Endometrium (tissue), 2 donors: ENCODE measurements at regions not wholly inside any gene's neighbourhood (a gene's known extent, or its start where the extent isn't known, plus 50 kb on each side); places are given as distances from the start of the nearest gene placed in this dataset.
"Not testable (repeated sequence)": the region's sequence is repeated elsewhere in the genome, so short reads cannot be mapped to it uniquely, and the experiment has no call there.

Experiments
- FAIRE-seq: peaks from 2 replicates; lab custom pipeline; 2012; peaks lifted over from hg19 to GRCh38; lab: Jason Lieb, UNC
- donor health status: control.
- donor health status: control.

DNA sequence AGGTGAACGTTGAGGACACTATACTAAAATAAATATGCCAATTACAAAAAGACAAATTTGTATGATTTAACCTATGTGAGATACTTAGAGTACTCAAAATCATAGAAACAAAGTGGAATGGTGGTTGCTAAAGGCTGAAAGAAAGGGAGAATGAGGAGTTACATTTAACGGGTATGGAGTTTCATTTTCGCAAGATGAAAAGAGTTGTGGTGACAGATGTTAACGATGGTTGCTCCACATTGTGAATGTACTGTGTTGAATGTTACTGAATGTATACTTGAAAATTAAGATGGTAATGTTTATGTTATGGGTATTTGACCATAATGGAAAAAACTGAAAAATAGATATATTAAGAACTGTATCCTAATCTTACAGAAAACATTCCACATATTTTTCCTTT is 51.3 kb upstream of the MOCS2 start:
- FAIRE-seq = no peak

DNA sequence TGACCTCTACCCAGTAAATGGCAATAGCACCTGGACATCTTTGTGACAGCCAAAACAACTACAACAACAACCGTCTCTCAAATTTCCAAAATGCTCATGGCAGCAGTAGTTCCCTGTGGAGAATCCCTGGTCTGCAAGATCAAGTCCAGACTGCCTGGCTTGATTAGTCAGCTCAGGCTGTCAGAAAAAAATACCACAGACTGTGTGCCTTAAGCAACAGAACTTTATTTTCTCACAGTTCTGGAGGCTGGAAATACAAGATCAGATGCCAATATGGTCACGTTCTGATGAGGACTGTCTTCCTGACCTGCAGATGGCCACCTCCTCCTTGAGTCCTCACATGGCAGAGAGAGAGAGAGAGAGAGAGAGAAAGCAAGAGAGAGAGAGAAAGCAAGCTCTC is 52.3 kb upstream of the MOCS2 start:
- FAIRE-seq = no peak

DNA sequence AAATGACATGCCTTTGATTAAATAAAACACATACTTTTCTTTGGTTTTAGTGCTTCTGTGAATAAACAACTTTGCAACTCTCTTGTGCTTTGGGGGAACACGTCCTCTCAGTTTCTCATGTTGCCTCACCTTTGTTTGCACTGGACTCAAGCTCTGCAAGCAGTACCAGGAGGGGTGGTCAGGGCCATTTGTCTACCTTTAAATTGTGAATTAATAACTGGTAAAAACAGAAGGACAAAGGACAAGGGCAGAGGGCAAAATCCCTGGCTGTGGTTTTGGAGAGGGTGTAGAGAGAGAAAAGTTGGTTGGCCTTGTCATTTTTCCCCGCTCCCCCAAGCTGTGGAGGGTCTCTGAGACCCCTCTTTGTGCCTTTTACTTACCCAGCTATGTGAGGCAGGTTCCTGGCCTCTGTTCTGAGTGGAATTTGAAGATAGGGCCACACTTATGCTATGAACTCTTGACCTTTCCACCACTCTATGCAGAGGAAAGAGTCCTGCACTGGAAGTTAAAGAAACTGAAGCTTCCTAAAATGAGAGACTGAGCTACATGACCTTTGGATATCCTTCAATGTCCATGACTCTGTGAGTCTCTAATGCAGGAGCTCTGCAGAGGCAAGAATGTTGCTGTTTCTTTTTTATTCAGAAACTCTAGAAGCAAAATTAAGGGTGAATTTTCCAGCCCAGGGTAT is 55.1 kb upstream of the MOCS2 start:
- no peak for FAIRE-seq

DNA sequence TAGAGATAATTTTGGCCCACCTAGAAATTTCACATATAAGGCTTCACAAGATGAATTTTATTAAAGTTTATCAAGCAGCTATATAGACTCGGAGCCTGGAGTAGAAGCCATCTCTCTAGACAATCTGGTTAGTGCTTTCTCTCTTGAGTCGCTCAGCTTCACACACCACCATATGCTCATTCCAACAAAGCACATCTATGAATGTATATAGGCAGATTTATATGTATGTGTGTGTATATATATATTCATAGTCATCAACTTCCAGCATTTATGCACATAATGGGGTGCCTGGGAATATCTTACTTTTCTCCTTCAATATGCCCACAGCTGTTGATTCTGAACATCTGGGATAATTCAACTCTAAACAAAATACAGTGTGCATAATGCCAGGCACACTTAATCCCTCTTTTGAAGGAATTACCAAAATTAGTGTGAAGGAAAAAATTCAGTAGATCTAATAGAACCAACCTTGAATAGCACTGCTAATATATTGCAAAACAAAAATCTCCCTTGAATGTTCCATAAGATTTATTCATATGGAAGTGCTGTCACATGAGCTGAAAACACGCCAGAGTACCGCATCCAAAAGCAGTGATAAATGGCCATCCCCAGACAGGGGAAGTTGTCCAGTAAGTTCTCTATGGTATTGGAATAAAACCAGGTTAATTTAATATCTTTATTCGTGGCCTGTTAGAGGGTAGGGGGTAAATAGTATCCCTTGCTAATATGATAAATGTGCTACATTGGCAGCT is 56.0 kb upstream of the MOCS2 start:
- FAIRE-seq = no peak

DNA sequence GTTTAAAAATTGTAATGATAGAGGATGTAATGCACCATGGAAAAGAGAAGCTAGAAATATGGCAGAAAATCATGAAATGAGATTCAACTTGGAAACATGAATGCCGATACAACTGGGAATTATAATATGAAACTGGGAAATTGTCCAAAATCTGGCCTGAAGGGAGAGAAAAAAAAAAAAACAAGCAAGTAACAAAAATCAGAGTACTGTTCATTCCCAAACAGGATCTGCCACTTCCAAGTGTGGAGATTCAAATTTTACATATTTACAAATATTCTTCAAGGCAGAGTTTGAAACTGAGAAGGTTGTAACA is 56.6 kb upstream of the MOCS2 start:
- FAIRE-seq = no peak

DNA sequence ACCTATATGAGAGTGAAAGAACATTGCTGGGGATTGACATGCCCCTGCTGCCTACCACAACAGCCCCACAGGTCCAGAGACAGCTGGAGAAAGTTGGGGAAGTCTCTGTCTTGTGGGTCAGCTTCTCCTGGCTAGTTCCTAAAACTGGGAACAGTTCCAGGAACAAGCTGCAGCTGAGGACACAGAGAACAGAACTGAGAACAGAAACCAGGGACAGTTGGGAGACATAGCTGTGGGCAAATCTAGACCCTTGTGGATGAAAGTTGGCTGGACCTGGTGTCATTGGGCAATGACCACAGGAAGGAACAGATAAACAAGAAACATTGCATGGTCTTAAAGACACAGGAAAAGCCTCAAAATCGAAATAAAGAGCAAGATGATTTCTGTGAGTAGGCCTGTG is 58.3 kb upstream of the MOCS2 start:
- no peak for FAIRE-seq

DNA sequence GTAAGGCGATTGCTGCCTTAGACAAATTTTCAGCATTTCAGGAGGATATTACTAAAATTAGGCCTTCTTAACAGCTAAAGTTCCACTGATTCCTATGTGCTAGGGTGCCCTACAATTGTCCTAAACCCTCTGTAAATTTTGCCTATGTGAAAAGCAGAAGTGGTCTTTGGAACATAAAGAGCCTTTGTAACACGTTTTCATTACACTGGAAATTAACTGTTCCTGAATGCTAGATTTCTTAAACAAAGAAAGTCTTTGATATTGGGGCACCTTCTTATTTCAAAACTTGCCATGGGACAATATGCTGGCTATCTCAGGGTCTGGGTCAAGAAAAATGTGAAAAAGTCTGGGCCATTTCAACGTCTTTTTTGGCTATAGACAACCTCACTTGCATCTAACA is 60.4 kb upstream of the MOCS2 start:
- no peak for FAIRE-seq

DNA sequence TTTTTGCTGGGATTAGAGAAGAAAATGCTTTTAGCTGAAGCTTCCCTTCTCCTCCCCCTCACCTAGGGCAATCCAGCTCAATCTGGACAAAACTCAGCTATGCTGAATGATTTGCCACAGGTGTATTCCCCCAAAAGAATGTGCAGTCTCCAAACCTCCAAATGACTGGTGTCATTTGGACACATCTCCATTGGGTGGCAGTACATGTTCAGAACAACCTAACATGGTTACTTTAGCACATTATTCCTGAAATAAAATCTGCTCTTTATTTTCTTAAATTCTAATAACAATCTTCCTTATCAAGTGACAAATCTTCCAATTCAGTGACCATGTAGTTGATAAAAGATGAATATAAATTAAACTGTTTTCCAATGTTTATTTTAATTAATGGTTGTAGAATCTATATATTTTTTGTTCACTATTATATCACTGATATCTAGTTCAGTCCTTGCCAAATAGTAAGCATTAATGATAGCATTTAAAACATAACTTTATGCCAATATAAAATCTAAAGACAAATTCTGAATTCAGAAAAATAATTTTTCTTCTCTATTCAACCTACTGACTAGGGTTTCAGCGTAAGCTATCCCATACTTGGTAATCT is 61.3 kb upstream of the MOCS2 start:
- FAIRE-seq = peak; percentile 85

DNA sequence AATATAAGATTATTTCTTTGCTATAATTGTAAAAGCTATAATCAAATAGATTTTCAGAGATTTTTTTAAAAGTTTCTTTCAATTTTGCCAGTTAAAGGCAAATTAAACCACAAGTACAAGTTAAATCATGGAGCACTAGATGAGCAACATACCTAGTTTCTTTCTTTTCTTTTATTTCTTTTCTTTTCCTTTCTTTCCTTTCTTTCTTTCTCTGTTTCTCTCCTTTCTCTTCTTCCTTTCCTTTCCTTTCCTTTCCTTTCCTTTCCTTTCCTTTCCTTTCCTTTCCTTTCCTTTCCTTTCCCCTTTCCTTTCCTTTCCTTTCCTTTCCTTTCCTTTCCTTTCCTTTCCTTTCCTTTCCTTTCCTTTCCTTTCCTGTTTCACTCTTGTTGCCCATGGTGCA is 62.5 kb upstream of the MOCS2 start:
- not testable (repeated sequence) for FAIRE-seq

DNA sequence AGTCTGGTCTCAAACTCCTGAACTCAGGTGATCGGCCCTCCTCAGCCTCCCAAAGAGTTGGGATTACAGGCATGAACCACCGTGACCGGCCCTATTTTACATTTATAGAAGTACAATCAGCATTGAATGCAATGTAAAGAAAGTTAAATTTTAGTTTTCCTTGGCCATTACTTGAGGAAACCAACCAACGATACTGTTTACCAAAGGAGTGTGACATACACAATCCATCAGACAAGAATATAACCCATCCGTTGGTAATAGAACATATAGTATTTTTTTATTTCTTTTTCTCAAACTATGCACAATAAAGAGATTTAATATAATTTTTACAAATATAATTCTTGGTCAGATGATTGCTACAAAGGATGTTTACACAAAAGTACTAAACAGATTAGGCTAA is 63.1 kb upstream of the MOCS2 start:
- no peak for FAIRE-seq

DNA sequence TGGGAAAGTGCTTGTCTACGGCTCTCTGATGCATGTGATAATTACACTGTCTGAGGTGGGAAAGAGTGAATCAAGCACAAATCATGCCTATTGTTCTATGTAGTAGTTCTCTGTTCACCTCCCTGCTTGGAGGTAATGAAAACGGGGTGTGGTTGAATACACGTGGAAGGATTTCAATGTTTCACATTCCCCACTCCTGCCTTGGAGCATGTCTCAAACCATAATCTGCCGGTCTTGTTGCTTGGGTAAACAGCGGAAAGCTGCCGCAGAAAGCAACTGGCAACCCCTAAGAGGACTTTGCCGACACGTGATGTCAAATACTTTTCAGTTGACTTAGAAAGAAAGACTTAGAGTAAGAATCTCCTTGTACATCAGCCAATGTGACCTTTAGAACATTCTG is 63.5 kb upstream of the MOCS2 start:
- no peak for FAIRE-seq

DNA sequence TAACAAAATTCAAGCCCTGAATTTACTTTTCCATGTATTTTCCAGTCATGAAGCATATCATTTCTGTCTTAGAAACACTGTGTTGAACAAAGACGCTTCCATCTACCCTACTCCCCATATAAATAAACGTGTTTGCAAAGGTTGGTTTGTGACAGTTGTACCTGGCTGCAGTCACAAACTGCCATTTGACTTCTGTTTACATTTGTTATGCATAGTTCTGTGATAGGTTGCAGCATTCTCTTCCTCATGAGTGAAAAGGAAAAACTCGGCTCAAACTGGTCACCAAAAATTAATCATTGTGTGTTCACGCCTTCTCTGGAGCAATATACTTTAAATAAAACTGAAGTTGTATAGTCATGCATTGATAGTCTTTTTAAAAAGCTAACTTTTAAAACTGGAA is 69.3 kb upstream of the MOCS2 start:
- no peak for FAIRE-seq

DNA sequence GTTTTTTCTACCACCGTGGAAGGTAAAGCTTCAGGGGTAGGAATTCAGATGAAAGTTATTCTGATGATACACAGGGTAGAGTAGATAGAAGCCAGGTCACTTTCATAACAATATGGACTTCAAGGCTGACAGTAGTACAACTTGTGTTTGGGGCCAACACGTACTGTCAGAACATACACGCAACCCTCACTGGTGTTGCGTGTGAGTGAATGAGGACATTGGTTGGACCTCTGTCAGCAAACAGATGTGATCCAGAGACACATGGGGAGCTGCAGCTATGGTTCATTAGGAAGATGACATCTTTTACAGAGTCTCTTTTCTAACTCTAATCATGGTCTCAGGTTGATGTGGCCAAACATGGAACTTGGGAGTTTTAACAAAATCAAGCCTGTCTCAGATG is 70.1 kb upstream of the MOCS2 start:
- FAIRE-seq = no peak

DNA sequence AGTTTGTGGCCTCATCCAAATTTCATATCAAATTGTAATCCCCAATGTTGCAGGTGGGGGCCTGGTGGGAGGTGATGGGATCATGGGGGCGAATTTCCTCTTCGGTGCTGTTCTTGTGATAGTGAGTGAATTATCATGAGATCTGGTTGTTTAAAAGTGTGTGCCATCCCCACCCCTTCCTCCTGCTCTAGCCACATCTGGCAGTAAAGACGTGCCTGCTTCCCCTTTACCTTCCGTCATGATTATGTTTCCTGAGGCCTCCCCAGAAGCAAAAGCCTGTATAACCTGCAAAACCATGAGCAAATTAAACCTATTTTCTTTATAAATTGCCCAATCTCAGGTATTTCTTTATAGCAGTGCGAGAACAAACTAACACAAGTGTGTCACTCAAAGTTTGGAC is 71.0 kb upstream of the MOCS2 start:
- no peak for FAIRE-seq

DNA sequence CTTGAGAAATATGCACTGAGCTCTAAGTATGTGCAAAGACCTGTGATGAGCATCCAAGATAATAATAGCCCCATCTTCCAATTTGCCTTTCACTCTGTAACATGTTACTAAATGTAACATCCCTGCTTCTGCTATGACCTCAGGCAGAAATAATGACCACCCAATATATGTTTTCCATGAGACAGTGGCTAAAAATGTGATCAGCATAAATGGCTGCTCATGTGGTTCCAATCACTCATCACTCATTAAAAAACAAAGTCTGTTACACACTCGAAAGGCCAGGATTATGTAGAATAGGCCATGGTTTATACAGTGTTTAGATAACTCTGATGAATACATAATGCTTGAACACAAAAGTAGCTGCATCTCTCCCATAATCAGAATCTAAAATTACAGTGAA is 71.4 kb upstream of the MOCS2 start:
- no peak for FAIRE-seq

DNA sequence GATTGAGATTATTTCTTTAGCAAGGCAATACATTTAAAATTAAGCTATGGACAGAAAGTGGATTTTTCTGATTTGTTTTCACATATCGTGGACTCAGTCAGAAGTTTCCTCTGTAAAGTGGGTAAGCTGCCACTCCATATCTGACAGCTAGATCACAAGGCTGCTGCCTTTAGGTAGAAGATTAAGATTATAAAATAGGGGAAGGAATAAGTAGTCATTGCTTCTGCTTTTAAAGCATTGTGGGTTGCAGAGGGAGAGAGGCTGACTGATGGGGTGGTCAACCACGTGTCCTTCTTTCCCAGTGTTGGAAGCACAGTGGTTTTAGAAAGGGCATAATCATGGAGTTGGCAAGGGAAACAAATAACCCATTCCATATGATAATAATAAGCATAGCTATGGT is 74.3 kb upstream of the MOCS2 start:
- FAIRE-seq = no peak

DNA sequence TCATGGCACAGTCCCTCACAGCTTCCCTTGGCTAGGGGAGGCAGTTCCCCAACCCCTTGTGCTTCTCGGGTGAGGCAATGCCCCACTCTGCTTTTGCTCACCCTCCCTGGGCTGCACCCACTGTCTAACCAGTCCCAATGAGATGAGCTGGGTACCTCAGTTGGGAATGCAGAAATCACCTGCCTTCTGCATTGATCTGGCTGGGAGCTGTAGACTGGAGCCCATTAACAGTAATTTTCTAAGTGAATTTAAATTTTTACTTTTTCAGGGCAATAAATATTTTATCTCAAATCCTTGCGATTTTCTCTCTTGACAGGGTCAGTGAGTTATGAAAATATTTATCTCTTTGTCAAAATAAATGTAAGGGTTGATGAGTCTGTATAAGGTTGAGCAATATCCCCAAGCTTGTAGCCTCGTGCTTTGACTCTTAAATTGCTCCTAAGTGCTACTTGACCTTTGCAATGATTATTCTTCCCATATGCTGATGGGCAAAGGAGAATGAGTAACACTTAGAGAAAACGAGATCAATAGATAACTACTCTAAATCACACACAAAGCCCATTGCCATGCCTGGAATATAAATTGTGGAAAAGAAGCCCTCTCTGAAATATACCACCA is 82.1 kb upstream of the MOCS2 start:
- no peak for FAIRE-seq

DNA sequence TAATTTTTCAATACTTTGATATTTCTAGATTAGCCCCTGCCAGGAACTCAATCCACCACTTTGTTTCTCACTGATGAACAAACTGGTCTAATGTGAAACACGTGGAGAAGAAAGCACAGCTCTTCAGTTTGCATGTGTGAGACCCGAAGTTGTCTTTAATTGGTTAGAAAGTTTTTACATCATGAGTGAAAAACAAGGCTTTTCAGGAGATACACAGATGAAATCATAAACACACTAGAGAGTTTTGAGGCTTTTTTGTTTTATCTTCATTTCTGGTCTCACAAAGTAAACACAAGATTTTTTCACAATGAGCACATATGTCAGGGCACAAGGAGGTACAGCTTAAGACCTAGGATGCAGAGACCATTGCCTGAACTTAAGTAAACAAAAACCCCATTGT is 84.5 kb upstream of the MOCS2 start:
- no peak for FAIRE-seq

DNA sequence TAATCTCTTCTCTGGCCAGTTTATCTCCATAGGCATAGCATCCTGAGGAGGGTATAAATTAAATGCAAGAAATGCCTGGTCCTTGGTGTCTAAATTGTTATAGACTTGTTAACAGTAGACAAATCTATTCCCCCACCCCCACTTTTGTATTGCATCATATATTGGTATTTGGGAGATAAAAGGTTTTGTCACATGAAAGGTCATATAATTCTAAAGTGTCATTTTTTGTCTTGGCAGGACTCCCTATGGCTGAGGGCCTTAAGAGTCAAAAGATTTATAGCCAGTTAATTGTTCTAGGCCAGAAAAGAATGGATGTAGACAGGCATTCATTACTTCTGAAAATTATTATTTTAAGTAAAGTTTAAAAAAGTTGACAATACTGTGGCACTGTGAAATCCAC is 90.3 kb upstream of the MOCS2 start:
- FAIRE-seq = no peak

DNA sequence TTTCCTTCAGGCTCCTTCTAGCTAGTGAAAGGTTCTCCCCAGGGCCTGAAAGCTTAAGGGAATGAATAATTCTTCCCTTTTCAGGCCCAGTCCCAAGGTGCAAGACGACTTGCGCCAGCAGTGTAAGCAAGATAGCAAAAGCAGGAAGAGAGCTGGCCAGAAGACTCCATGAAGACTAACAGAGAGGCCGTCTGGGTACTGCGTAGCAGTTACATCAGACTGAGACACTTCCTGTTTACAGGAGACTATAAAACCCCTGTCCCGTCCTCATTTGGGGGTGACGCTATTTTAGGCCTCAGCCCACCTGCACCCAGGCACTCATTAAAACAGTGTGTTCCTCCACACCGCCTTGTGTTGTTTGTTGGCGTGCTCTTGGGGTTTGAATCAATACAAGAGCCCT is 90.7 kb upstream of the MOCS2 start:
- FAIRE-seq = no peak

DNA sequence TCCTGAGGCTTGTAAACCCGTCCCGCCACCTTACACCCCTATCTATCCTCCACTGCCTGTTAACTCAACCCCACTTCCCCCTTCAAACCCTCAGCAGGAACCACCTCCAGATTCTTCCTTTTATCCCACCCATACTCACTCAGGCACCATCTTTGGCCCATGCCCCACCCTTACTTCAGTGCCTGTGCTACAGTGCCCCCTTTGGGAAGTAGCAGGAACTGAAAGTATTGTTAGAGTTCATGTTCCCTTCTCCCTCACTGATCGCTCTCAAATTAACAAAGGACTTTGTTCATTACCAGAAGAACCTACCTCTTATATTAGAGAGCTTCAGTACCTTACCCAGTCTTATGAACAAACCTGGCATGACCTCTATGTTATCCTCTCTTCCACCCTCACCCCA is 92.2 kb upstream of the MOCS2 start:
- no peak for FAIRE-seq

DNA sequence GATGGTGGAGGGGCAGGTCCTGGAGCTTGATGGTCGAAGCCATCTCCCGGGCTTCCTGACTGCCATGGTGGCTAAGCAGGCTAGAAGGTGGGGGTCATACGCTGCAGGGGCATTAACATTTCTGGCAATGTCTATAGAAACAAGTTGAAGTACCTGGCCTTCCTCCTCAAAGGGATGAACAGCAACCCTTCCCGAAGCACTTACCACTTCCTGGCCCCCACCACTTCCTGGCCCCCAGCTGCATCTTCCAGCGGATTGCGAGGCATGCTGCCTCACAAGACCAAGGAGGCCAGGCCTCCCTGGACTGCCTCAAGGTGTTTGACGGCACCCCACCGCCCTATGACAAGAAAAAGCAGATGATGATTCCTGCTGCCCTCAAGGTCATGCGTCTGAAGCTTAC is 97.0 kb upstream of the MOCS2 start:
- FAIRE-seq = no peak

DNA sequence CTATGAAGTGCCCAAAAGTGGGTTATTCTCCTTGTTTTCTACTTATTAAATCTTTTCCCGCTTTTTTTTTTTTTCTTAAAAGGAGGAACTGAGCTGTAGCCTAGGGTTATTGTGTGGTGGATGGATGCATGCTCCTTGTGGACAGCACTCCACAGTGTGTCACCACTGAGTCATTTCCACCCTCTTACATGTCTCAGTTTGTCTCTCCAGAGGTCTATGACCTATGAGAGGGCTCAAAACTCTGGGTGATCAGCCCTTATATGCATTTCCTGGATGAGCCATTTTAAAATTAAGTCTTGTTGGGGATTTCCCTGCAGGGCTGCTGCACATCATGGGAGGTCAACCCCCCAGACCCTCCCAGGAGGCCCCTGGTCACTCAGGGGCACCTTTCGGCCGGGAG is 102.2 kb upstream of the MOCS2 start:
- no peak for FAIRE-seq

DNA sequence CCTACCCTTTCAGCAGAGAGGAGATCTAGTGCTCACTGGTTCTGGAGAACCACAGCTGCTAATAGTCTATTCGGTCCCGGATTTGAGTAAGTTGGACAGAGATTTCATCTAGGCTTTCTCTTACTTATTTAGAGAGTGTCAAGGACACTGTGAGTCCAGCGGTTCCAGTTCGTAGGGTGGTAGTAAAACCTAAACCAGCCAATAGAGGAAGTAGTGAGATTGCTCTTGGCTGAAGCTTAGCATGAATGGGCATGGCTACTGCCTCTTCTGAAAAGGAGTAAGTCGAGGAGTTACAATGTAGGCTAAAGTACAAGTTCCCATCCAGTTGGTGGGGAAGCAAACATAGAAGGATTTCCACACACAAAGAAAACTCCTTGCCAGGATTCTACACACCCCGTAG is 109.6 kb upstream of the MOCS2 start:
- no peak for FAIRE-seq
